ENCODE measurements at regions not wholly inside any gene's neighbourhood (a gene's known extent, or its start where the extent isn't known, plus 50 kb on each side); places are given as distances from the start of the nearest gene placed in this dataset.

DNA sequence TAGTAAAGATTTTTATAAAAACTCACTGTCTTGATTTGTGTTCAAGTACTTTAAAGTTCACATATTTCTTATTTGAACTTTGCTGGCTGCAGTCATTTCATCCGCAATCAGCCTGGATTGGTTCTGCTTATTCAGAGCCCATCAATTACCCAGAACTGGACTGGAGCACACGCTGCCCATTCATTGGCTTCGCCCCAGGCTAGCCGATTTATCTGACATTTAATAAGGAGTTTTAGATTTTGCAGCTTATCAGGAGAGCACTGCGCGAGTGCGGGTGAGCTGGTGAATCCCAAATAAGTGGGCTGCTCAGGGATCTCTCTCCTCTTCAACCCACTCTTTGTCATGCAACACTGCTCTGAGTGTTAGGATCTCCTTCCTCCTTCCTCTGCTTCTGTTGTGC lies 166.0 kb upstream of the GPR26 start:
- Histone ChIP-seq H3K36me3 (ENCODE audit: insufficient read depth, low read length) (no peaks in the 10 kb centered on the region), H3K9me3 (ENCODE audit: control insufficient read depth in 1 of 2, insufficient read depth in 1 of 2, low read length in 2 of 2) (no peaks in the 10 kb centered on the region), H3K27me3 (ENCODE audit: control insufficient read depth in 1 of 2, insufficient read depth in 2 of 2, low read length in 2 of 2) (peaks cover 1 to 4% of the 10 kb centered on the region in 2 experiments), H3K4me3 (ENCODE audit: low read length) (no peak overlapping the region), H3K4me1 (ENCODE audit: insufficient read depth, low read length) (no peaks in the 10 kb centered on the region), H3K27ac (ENCODE audit: low read depth in 1 of 2, low read length in 2 of 2) (no peak overlapping the region)
- Mint-ChIP-seq H3K4me1 (ENCODE audit: low read depth) (no peaks in the 10 kb centered on the region), H3K36me3 (ENCODE audit: low read depth) (no peaks in the 10 kb centered on the region), H3K9me3 (no peaks in the 10 kb centered on the region), H3K27ac (no peak overlapping the region), H3K4me3 (no peak overlapping the region), H3K27me3 (peaks cover 15% of the 10 kb centered on the region)
- no peak for DNase-seq
- TF ChIP-seq, protein P1, sequence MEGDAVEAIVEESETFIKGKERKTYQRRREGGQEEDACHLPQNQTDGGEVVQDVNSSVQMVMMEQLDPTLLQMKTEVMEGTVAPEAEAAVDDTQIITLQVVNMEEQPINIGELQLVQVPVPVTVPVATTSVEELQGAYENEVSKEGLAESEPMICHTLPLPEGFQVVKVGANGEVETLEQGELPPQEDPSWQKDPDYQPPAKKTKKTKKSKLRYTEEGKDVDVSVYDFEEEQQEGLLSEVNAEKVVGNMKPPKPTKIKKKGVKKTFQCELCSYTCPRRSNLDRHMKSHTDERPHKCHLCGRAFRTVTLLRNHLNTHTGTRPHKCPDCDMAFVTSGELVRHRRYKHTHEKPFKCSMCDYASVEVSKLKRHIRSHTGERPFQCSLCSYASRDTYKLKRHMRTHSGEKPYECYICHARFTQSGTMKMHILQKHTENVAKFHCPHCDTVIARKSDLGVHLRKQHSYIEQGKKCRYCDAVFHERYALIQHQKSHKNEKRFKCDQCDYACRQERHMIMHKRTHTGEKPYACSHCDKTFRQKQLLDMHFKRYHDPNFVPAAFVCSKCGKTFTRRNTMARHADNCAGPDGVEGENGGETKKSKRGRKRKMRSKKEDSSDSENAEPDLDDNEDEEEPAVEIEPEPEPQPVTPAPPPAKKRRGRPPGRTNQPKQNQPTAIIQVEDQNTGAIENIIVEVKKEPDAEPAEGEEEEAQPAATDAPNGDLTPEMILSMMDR (IDR thresholded peaks at IDR 0.05): no peak
- ATAC-seq (ENCODE audit: poor library complexity): no peak
- POLR2A ChIA-PET: no interaction called here
- CTCF ChIA-PET: no interaction called here
- intact Hi-C loops (cut with DNase I, micrococcal nuclease): no loop called here

DNA sequence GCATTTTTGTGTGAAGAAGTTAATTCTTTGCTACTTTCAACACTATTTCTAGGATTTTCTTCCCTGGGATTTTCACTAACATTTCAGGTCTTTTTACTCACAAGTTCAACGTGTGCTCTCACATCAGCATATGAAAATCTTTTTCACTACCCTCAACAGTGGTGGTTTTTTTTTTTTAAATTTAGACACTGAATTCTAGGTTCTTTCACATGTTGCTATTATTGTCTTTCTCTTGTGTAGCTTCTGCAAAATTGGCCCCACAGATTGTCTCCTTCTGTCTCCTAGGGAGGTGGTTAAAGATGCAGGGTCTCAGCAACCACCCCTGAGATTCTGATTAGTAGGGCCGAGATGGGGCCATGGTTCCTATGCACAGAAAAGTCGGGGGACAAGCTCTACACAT lies 165.0 kb upstream of the GPR26 start:
- H3K4me1 Mint-ChIP-seq (ENCODE audit: low read depth): no peaks in the 10 kb centered on the region
- POLR2A ChIA-PET: no interaction called here
- no peaks in the 10 kb centered on the region for H3K9me3 Mint-ChIP-seq
- H3K4me3 ChIP-seq (ENCODE audit: low read length): no peak overlapping the region
- intact Hi-C loops (cut with DNase I, micrococcal nuclease): no loop called here
- ATAC-seq (ENCODE audit: poor library complexity) (no peak), DNase-seq (no peak)
- H3K36me3 ChIP-seq (ENCODE audit: insufficient read depth, low read length): no peaks in the 10 kb centered on the region
- TF ChIP-seq, protein P1 (IDR thresholded peaks at IDR 0.05): no peak
- H3K27ac ChIP-seq (ENCODE audit: low read depth in 1 of 2, low read length in 2 of 2): no peak overlapping the region
- peaks cover 13% of the 10 kb centered on the region for H3K27me3 Mint-ChIP-seq
- H3K4me3 Mint-ChIP-seq: no peak overlapping the region
- H3K4me1 ChIP-seq (ENCODE audit: insufficient read depth, low read length): no peaks in the 10 kb centered on the region
- H3K27me3 ChIP-seq (ENCODE audit: control insufficient read depth in 1 of 2, insufficient read depth in 2 of 2, low read length in 2 of 2): peaks cover 3 to 4% of the 10 kb centered on the region in 2 experiments
- CTCF ChIA-PET: no interaction called here
- no peaks in the 10 kb centered on the region for H3K9me3 ChIP-seq (ENCODE audit: control insufficient read depth in 1 of 2, insufficient read depth in 1 of 2, low read length in 2 of 2)
- H3K27ac Mint-ChIP-seq: no peak overlapping the region
- H3K36me3 Mint-ChIP-seq (ENCODE audit: low read depth): no peaks in the 10 kb centered on the region

DNA sequence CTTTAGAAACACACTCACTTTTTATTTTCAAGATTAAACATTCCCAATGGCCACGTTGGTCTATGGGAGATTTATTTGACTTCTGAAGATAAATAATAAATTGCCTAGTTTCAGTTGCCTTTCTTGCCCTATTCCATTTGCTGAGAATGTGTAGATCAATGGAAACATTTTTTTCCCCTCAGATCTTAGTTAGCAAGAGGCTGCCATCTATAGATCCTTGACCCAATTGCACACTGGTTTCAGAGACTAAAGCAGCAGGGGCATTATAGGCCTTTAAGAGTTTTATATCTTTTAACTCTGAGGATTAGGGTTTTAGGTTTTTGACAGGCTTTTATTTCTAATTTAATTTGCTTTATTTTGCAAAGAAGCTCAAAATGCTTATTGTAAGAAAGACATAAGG lies 163.2 kb upstream of the GPR26 start:
- no peak for DNase-seq
- CTCF ChIA-PET: no interaction called here
- Mint-ChIP-seq H3K9me3 (no peaks in the 10 kb centered on the region), H3K4me3 (no peak overlapping the region), H3K27ac (no peak overlapping the region), H3K27me3 (peaks cover 13% of the 10 kb centered on the region), H3K4me1 (ENCODE audit: low read depth) (no peaks in the 10 kb centered on the region), H3K36me3 (ENCODE audit: low read depth) (no peaks in the 10 kb centered on the region)
- no peak for ATAC-seq (ENCODE audit: poor library complexity)
- Histone ChIP-seq H3K27ac (ENCODE audit: low read depth in 1 of 2, low read length in 2 of 2) (no peak overlapping the region), H3K4me3 (ENCODE audit: low read length) (no peak overlapping the region), H3K36me3 (ENCODE audit: insufficient read depth, low read length) (no peaks in the 10 kb centered on the region), H3K4me1 (ENCODE audit: insufficient read depth, low read length) (no peaks in the 10 kb centered on the region), H3K27me3 (ENCODE audit: control insufficient read depth in 1 of 2, insufficient read depth in 2 of 2, low read length in 2 of 2) (peaks cover 0 to 3% of the 10 kb centered on the region in 2 experiments), H3K9me3 (ENCODE audit: control insufficient read depth in 1 of 2, insufficient read depth in 1 of 2, low read length in 2 of 2) (no peaks in the 10 kb centered on the region)
- TF ChIP-seq, protein P1 (IDR thresholded peaks at IDR 0.05): no peak
- intact Hi-C loops (cut with DNase I, micrococcal nuclease): no loop called here
- POLR2A ChIA-PET: no interaction called here
